ENCODE measurements at regions not wholly inside any gene's neighbourhood (a gene's known extent, or its start where the extent isn't known, plus 50 kb on each side); places are given as distances from the start of the nearest gene placed in this dataset.

GRCh38 chr4:26104056-26104685, 190.2 kb downstream of the SMIM20 start:
- no peak for TF ChIP-seq EZH2 (IDR thresholded peaks at IDR 0.05; ENCODE audit: borderline replicate concordance, insufficient read depth, low read depth, low read length, poor library complexity, severe bottlenecking)
- TF ChIP-seq, protein P1, sequence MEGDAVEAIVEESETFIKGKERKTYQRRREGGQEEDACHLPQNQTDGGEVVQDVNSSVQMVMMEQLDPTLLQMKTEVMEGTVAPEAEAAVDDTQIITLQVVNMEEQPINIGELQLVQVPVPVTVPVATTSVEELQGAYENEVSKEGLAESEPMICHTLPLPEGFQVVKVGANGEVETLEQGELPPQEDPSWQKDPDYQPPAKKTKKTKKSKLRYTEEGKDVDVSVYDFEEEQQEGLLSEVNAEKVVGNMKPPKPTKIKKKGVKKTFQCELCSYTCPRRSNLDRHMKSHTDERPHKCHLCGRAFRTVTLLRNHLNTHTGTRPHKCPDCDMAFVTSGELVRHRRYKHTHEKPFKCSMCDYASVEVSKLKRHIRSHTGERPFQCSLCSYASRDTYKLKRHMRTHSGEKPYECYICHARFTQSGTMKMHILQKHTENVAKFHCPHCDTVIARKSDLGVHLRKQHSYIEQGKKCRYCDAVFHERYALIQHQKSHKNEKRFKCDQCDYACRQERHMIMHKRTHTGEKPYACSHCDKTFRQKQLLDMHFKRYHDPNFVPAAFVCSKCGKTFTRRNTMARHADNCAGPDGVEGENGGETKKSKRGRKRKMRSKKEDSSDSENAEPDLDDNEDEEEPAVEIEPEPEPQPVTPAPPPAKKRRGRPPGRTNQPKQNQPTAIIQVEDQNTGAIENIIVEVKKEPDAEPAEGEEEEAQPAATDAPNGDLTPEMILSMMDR (IDR thresholded peaks at IDR 0.05) = no peak
